ENCODE measurements at regions not wholly inside any gene's neighbourhood (a gene's known extent, or its start where the extent isn't known, plus 50 kb on each side); places are given as distances from the start of the nearest gene placed in this dataset.

GRCh38 chr11:81966340-81966739 is 767.3 kb downstream of the FAM181B start:
- TF ChIP-seq CTCF (IDR thresholded peaks at IDR 0.05; ENCODE audit: extremely low read depth in 1 of 2, insufficient read depth in 1 of 2, low read depth in 1 of 2, low read length in 2 of 2) = no peak
- no peak for TF ChIP-seq POLR2A (IDR thresholded peaks at IDR 0.05; ENCODE audit: low read depth, low read length)
- TF ChIP-seq JUN (IDR thresholded peaks at IDR 0.05; ENCODE audit: borderline replicate concordance, insufficient read depth, insufficient read length, low read depth) = no peak
- TF ChIP-seq GATA2 (IDR thresholded peaks at IDR 0.05; ENCODE audit: insufficient read depth, insufficient read length, low read depth, low read length) = no peak
- no peak for TF ChIP-seq EZH2 (IDR thresholded peaks at IDR 0.05; ENCODE audit: borderline replicate concordance, low read depth, low read length, severe bottlenecking)
- no peak for TF ChIP-seq MYC (IDR thresholded peaks at IDR 0.05; ENCODE audit: low read depth, low read length)
- no peak for TF ChIP-seq POLR2AphosphoS5 (IDR thresholded peaks at IDR 0.05; ENCODE audit: insufficient read depth, low read depth, low read length)
- no peak for TF ChIP-seq MAX (IDR thresholded peaks at IDR 0.05; ENCODE audit: insufficient read depth, insufficient read length)
